ENCODE measurements at regions not wholly inside any gene's neighbourhood (a gene's known extent, or its start where the extent isn't known, plus 50 kb on each side); places are given as distances from the start of the nearest gene placed in this dataset.

DNA sequence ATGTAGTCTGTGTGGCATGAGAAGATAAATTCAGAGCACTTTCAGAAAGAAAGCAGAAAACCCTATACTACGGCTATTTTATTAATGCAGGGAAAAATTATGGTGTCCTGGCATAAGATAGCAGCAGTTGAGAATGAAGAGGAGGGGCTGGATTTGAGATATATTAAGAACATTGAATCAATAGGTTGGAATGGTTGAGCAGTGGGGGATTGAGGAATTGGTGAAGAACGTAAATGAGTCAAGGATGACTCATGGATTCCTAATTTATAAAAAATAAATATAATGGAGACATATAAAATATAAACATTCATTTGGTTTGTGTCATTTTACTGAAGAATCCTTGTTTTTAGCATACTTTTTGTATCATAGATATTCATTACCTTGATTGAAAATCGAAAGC is 234.3 kb upstream of the ADAMTS5 start:
- DNase-seq (ENCODE audit: low spot score): no peak
- H3K9me3 Mint-ChIP-seq: peaks cover 14% of the 10 kb centered on the region
- TF ChIP-seq E2F1 (CRISPR knock-in tag; IDR thresholded peaks at IDR 0.05) (no peak), FOXP1 (CRISPR knock-in tag; IDR thresholded peaks at IDR 0.05; ENCODE audit: borderline replicate concordance) (no peak), ERG (CRISPR knock-in tag; IDR thresholded peaks at IDR 0.05) (no peak), NR1H2 (CRISPR knock-in tag; IDR thresholded peaks at IDR 0.05) (no peak), ZNF232 (CRISPR knock-in tag; IDR thresholded peaks at IDR 0.05) (no peak), SOX15 (CRISPR knock-in tag; IDR thresholded peaks at IDR 0.05) (no peak), ZNF396 (CRISPR knock-in tag; IDR thresholded peaks at IDR 0.05; ENCODE audit: borderline replicate concordance) (no peak), JAZF1 (CRISPR knock-in tag; IDR thresholded peaks at IDR 0.05) (no peak), MYBL2 (CRISPR knock-in tag; IDR thresholded peaks at IDR 0.05) (no peak)
- TF ChIP-seq, protein P1, sequence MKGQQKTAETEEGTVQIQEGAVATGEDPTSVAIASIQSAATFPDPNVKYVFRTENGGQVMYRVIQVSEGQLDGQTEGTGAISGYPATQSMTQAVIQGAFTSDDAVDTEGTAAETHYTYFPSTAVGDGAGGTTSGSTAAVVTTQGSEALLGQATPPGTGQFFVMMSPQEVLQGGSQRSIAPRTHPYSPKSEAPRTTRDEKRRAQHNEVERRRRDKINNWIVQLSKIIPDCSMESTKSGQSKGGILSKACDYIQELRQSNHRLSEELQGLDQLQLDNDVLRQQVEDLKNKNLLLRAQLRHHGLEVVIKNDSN (CRISPR knock-in tag; IDR thresholded peaks at IDR 0.05): no peak
- TF ChIP-seq, protein P2, sequence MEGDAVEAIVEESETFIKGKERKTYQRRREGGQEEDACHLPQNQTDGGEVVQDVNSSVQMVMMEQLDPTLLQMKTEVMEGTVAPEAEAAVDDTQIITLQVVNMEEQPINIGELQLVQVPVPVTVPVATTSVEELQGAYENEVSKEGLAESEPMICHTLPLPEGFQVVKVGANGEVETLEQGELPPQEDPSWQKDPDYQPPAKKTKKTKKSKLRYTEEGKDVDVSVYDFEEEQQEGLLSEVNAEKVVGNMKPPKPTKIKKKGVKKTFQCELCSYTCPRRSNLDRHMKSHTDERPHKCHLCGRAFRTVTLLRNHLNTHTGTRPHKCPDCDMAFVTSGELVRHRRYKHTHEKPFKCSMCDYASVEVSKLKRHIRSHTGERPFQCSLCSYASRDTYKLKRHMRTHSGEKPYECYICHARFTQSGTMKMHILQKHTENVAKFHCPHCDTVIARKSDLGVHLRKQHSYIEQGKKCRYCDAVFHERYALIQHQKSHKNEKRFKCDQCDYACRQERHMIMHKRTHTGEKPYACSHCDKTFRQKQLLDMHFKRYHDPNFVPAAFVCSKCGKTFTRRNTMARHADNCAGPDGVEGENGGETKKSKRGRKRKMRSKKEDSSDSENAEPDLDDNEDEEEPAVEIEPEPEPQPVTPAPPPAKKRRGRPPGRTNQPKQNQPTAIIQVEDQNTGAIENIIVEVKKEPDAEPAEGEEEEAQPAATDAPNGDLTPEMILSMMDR (IDR thresholded peaks at IDR 0.05): no peak
- POLR2A ChIA-PET: no interaction called here
- no peaks in the 10 kb centered on the region for H3K27me3 Mint-ChIP-seq (ENCODE audit: low read depth)
- H3K4me3 Mint-ChIP-seq: no peak overlapping the region
- no peak overlapping the region for H3K27ac Mint-ChIP-seq
- H3K4me1 Mint-ChIP-seq: peaks cover 2% of the 10 kb centered on the region
- no peak for ATAC-seq
- H3K36me3 Mint-ChIP-seq: no peaks in the 10 kb centered on the region
- CTCF ChIA-PET: no interaction called here

DNA sequence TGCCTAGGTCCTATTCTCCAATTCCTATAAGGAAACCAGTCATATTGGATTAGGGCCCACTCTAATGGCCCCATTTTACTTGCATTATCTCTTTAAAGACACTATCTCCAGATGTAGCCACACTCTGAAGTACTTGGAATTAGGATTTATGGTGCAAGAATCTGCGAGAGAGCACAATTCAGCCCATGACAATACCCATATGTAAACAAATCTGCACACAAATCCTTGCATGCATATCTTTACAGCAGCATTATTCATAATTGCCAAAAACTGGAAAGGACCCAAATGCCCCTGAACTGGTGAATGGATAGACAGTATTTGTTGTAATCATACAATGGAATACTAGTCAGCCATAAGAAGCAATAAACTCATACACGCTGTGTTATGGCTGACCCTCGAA is 229.8 kb upstream of the ADAMTS5 start:
- POLR2A ChIA-PET: no interaction called here
- peaks cover 18% of the 10 kb centered on the region for H3K9me3 Mint-ChIP-seq
- no peak overlapping the region for H3K4me3 Mint-ChIP-seq
- CTCF ChIA-PET: no interaction called here
- H3K36me3 Mint-ChIP-seq: no peaks in the 10 kb centered on the region
- no peak overlapping the region for H3K27ac Mint-ChIP-seq
- DNase-seq (ENCODE audit: low spot score) (no peak), ATAC-seq (no peak)
- H3K4me1 Mint-ChIP-seq: no peaks in the 10 kb centered on the region
- TF ChIP-seq PRRX2 (CRISPR knock-in tag; IDR thresholded peaks at IDR 0.05) (no peak), ZNF281 (CRISPR knock-in tag; IDR thresholded peaks at IDR 0.05) (no peak), ZNF138 (CRISPR knock-in tag; conservative IDR thresholded peaks at IDR 0.05) (no peak), FOXP1 (CRISPR knock-in tag; IDR thresholded peaks at IDR 0.05; ENCODE audit: borderline replicate concordance) (no peak)
- TF ChIP-seq, protein P3, sequence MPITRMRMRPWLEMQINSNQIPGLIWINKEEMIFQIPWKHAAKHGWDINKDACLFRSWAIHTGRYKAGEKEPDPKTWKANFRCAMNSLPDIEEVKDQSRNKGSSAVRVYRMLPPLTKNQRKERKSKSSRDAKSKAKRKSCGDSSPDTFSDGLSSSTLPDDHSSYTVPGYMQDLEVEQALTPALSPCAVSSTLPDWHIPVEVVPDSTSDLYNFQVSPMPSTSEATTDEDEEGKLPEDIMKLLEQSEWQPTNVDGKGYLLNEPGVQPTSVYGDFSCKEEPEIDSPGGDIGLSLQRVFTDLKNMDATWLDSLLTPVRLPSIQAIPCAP (CRISPR knock-in tag; IDR thresholded peaks at IDR 0.05): no peak
- no peaks in the 10 kb centered on the region for H3K27me3 Mint-ChIP-seq (ENCODE audit: low read depth)
